ENCODE measurements at regions not wholly inside any gene's neighbourhood (a gene's known extent, or its start where the extent isn't known, plus 50 kb on each side); places are given as distances from the start of the nearest gene placed in this dataset.

GRCh38 chr13:103250071-103250470 lies 183.9 kb upstream of the SLC10A2 start:
- no peak for TF ChIP-seq EZH2 (IDR thresholded peaks at IDR 0.05; ENCODE audit: low read length, missing control alignments)
- TF ChIP-seq, protein P1, sequence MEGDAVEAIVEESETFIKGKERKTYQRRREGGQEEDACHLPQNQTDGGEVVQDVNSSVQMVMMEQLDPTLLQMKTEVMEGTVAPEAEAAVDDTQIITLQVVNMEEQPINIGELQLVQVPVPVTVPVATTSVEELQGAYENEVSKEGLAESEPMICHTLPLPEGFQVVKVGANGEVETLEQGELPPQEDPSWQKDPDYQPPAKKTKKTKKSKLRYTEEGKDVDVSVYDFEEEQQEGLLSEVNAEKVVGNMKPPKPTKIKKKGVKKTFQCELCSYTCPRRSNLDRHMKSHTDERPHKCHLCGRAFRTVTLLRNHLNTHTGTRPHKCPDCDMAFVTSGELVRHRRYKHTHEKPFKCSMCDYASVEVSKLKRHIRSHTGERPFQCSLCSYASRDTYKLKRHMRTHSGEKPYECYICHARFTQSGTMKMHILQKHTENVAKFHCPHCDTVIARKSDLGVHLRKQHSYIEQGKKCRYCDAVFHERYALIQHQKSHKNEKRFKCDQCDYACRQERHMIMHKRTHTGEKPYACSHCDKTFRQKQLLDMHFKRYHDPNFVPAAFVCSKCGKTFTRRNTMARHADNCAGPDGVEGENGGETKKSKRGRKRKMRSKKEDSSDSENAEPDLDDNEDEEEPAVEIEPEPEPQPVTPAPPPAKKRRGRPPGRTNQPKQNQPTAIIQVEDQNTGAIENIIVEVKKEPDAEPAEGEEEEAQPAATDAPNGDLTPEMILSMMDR (conservative IDR thresholded peaks at IDR 0.05 in 1 of 2, IDR thresholded peaks at IDR 0.05 in 1 of 2; ENCODE audit: low read depth in 1 of 2, low read length in 2 of 2) = no peak
